Ramos (cell line): ENCODE measurements at regions not wholly inside any gene's neighbourhood (a gene's known extent, or its start where the extent isn't known, plus 50 kb on each side); places are given as distances from the start of the nearest gene placed in this dataset.

ENCODE experiments used
- in situ Hi-C: fragments of 300-500 bp; cut with MboI; formaldehyde crosslinking; loops from one replicate; pipeline ENCODE4 v1.14.3; 2022; ENCODE audit warnings: low sequenced_read_pairs; ENCODE audit not compliant: unreplicated experiment

DNA sequence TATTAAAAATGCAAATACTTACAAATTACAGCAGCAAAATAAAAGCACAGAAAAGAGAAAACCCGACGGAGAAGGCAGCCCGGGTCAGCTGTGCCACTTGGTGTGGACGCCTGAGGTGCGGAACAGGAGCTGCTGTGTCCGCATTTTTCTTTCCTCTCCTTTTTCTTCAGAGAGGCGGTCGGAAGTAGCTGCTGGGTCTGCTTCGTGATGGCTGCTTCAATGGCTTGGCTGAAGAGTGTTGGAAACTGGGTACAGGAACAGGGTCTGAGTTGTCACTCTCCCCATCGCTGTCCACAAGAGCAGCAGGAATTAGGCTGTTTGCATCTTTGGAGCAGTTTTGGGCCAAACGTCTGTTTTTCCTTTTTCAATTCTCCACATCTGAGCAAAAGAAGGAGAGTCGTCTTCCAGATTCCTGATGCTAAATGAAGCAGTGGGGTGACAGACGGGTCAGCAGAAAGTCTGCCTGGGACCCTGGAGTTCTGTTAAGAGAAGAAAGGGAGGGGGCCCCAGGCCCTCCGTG lies 53.5 kb upstream of the ARL8B start:
- in situ Hi-C loops: loop anchor here (10.0 kb wide), 1 partner anchor 354 kb away; no protein-coding TSS in a partner anchor

DNA sequence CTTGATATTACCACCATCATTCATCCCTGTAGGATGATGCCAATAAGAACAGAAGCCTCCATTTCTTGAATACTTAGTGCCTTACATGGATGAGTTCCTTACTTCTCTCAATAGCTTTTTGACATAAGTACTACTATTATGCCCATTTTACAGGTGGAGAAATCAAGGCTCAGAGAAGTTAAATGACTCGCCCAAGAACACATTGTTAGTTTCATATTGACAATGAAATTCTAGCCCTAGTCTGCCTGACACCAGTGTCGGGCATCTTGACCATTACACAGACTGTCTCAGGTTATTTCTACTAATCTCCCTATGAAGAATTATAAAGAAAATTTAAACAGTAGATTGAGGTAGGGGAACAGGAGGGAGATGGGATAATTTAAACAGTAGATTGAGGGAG lies 52.5 kb upstream of the ARL8B start:
- in situ Hi-C loops: loop anchor here (10.0 kb wide), 1 partner anchor 355 kb away; no protein-coding TSS in a partner anchor

DNA sequence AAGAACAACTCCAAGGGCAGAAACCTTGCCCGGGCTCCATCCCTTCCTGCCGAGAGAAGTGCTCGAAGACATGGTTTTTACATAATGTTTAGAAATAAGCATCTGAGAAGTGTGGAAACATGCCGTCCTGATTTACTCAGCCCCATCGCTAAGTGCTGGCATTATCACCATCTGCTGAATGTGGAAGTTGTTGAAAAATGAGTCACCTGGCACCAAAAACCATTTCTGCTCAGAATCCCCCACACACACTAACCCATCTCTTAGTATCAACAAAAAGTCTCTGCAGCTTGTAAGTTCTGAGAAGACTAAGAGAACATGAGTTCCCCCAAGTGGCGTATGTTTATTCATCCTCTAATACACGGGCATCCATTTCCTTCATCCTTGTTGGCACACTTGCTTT lies 51.0 kb upstream of the ARL8B start:
- in situ Hi-C loops: no loop called here

DNA sequence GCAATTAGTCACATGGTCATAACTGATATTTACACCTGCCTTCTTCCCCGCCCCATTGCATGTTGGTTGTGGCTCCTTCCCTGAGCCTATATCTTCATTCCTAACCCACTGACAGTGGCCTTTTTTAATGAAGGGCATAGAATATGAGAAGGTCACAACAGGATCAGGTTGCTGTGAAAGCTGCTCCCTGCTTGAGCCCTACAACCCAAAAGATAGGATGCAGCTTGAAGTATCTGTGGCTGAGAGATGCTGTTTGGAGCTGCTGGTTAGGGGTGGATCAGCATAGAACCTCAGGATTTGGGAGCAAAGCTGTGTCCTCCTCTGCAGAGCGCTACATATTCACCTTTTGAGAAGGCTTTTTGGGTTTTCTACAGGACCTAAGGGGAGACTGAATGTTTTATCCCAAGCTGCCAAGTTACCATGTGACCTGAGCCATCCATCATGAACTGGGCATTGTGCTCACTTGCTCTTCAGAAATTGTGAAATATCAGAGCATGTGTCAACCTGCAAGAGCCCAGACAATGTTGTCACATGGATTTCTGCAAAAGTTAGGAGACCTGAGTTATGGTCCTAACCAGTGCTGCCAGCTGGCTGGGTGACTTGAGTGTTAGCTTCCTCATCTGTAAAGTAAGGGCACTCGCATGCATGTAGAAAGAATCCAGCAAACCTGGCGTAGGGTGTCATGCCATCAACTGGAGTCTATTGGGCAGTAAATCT lies 49.8 kb upstream of the ARL8B start:
- in situ Hi-C loops: no loop called here
